Loucy (cell line): ENCODE measurements at regions not wholly inside any gene's neighbourhood (a gene's known extent, or its start where the extent isn't known, plus 50 kb on each side); places are given as distances from the start of the nearest gene placed in this dataset.

Experiments used
- H2AFZ ChIP-seq: fragments of 200-600 bp; sonication (generic); 2 replicates; pipeline ENCODE4 v1.6.0; 2016; ENCODE audit warnings: antibody characterized with exemption, mild to moderate bottlenecking, low read length, moderate library complexity
- H3F3A ChIP-seq: fragments of 200-600 bp; 2 replicates; pipeline ENCODE4 v1.6.0; 2016; ENCODE audit warnings: antibody characterized with exemption, low read depth, mild to moderate bottlenecking
- H3K27me3 ChIP-seq: fragments of 200-600 bp; sonication (generic); 2 replicates; pipeline ENCODE4 v1.6.1; 2014; ENCODE audit warnings: low read length, mild to moderate bottlenecking; ENCODE audit not compliant: insufficient read depth, poor library complexity, severe bottlenecking
- H3K36me3 ChIP-seq: fragments of 200-600 bp; sonication (generic); 2 replicates; pipeline ENCODE4 v1.6.1; 2016; ENCODE audit warnings: low read length; ENCODE audit not compliant: insufficient read depth
- H3K4me1 ChIP-seq: fragments of 200-600 bp; sonication (generic); 2 replicates; pipeline ENCODE4 v1.5.1; 2014; ENCODE audit warnings: low read length, mild to moderate bottlenecking; ENCODE audit not compliant: insufficient read depth, poor library complexity, severe bottlenecking
- H3K4me2 ChIP-seq: fragments of 200-600 bp; sonication (generic); 2 replicates; pipeline ENCODE4 v1.6.0; 2014; ENCODE audit warnings: antibody characterized with exemption, low read length, low read depth, mild to moderate bottlenecking; ENCODE audit not compliant: poor library complexity, severe bottlenecking
- H3K4me3 ChIP-seq: fragments of 200-600 bp; sonication (generic); 2 replicates; pipeline ENCODE4 v1.5.1; 2014; ENCODE audit warnings: low read length, mild to moderate bottlenecking, mixed read lengths; ENCODE audit not compliant: poor library complexity, severe bottlenecking
- H3K79me2 ChIP-seq: fragments of 200-600 bp; sonication (generic); 2 replicates; pipeline ENCODE4 v1.6.1; 2014; ENCODE audit warnings: low read length; ENCODE audit not compliant: insufficient read depth
- H3K9ac ChIP-seq: fragments of 200-600 bp; sonication (generic); 2 replicates; pipeline ENCODE4 v1.6.0; 2014; ENCODE audit warnings: mild to moderate bottlenecking, low read depth, low read length, moderate library complexity; ENCODE audit not compliant: poor library complexity, severe bottlenecking
- H3K9me2 ChIP-seq: fragments of 200-600 bp; sonication (generic); replicated peaks from 2 replicates; pipeline ENCODE4 v1.6.1; 2016; ENCODE audit warnings: low read depth, low read length, mixed read lengths
- H3K9me3 ChIP-seq: fragments of 200-600 bp; sonication (generic); 2 replicates; pipeline ENCODE4 v1.6.1; 2014; ENCODE audit warnings: mild to moderate bottlenecking, antibody characterized with exemption, low read length, low read depth; ENCODE audit not compliant: insufficient read depth
- H4K20me1 ChIP-seq: fragments of 200-600 bp; sonication (generic); 2 replicates; pipeline ENCODE4 v1.6.0; 2014; ENCODE audit warnings: antibody characterized with exemption, low read length, mild to moderate bottlenecking; ENCODE audit not compliant: insufficient read depth, poor library complexity, severe bottlenecking
- CTCF ChIP-seq: fragments of 200-600 bp; sonication (generic); conservative IDR thresholded peaks from 2 replicates; pipeline ENCODE4 v1.5.1; 2014; ENCODE audit warnings: mild to moderate bottlenecking, antibody characterized with exemption, low read length
- EZH2phosphoT487 ChIP-seq: fragments of 200-600 bp; IDR thresholded peaks from 2 replicates; pipeline ENCODE4 v1.6.1; 2018; ENCODE audit warnings: antibody characterized with exemption, mild to moderate bottlenecking, moderate library complexity, borderline replicate concordance

- Histone ChIP-seq H3K9me3 (no peaks in the 10 kb centered on the region), H3K9me2 (no peaks in the 10 kb centered on the region), H4K20me1 (no peaks in the 10 kb centered on the region), H3F3A (no peaks in the 10 kb centered on the region), H3K79me2 (no peaks in the 10 kb centered on the region), H3K27me3 (no peaks in the 10 kb centered on the region), H2AFZ (no peak overlapping the region), H3K36me3 (no peaks in the 10 kb centered on the region), H3K4me2 (no peak overlapping the region), H3K9ac (no peak overlapping the region), H3K4me1 (peaks cover 4% of the 10 kb centered on the region), H3K4me3 (no peak overlapping the region)
- TF ChIP-seq CTCF (no peak), EZH2phosphoT487 (no peak)
Measured at GRCh38 chr5:57700072-57700471, 217.5 kb upstream of the ACTBL2 start.

DNA sequence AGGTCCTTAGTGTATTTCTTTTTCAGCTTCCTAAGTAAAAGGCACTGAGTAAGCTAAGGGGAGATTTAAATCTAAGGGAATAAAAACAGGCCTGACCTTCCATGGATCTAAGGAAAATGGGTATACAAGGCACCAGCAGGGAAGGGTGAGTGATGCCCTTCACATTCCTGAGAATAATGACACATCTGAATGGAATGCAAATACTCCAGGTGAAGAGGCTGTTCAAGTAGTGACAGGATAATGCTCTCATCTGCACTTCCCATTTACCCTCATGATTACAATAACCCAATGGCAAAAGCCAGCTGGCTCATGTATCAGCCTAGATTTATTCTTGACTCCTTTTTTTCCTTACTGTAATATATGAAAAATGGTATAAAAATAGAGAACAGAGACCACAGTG lies 216.2 kb upstream of the ACTBL2 start:
- Histone ChIP-seq H3K4me3 (no peak overlapping the region), H3K4me1 (no peaks in the 10 kb centered on the region), H3K27me3 (no peaks in the 10 kb centered on the region), H3F3A (no peaks in the 10 kb centered on the region), H3K79me2 (no peaks in the 10 kb centered on the region), H3K9me3 (no peaks in the 10 kb centered on the region), H3K36me3 (no peaks in the 10 kb centered on the region), H4K20me1 (no peaks in the 10 kb centered on the region), H3K9me2 (no peaks in the 10 kb centered on the region), H3K4me2 (no peak overlapping the region), H2AFZ (no peak overlapping the region), H3K9ac (no peak overlapping the region)
- TF ChIP-seq CTCF (no peak), EZH2phosphoT487 (no peak)

DNA sequence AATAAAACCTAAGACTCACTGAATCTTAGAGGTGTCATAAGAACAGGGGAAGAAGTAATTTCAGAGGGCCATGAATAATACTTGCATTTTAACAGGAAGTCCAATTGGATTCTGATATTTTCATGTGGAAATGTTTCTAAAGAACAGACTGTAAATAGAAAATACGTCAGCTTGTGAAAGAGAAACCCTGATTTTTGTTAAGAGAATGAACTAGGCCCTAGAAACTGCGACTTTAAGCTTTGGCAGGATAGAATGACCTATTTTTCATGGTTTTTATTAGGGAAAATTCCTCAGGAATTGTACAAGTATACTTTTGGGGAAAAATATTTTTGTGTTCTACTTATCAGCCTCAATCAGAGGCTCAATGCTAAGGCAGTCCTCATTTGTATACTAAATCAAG lies 215.5 kb upstream of the ACTBL2 start:
- Histone ChIP-seq H3K79me2 (no peaks in the 10 kb centered on the region), H3K4me2 (no peak overlapping the region), H3K4me1 (no peaks in the 10 kb centered on the region)

More for the DNA sequence above, 215.5 kb upstream of the ACTBL2 start:
- Histone ChIP-seq H3F3A (no peaks in the 10 kb centered on the region), H3K9ac (no peak overlapping the region), H3K9me3 (no peaks in the 10 kb centered on the region), H3K27me3 (no peaks in the 10 kb centered on the region), H3K36me3 (no peaks in the 10 kb centered on the region), H2AFZ (no peak overlapping the region), H3K4me3 (no peak overlapping the region), H4K20me1 (no peaks in the 10 kb centered on the region), H3K9me2 (no peaks in the 10 kb centered on the region)
- TF ChIP-seq CTCF, result no peak
- no peak for TF ChIP-seq EZH2phosphoT487
